Prostate gland (tissue), 2 donors: ENCODE measurements at regions not wholly inside any gene's neighbourhood (a gene's known extent, or its start where the extent isn't known, plus 50 kb on each side); places are given as distances from the start of the nearest gene placed in this dataset.

Source experiments
- POLR2A ChIP-seq: fragments of 450-650 bp; IDR thresholded peaks from one replicate; pipeline ENCODE4 v1.6.1; 2016; ENCODE audit warnings: antibody characterized with exemption, mild to moderate bottlenecking
- POLR2AphosphoS5 ChIP-seq: sonication (generic); formaldehyde crosslinking; IDR thresholded peaks from one replicate; pipeline ENCODE4 v1.6.1; 2017; ENCODE audit warnings: antibody characterized with exemption
- TF ChIP-seq, protein P1 (sequence below), 4 experiments: fragments of 200-600 bp in 2 of 4; fragments of 450-650 bp in 2 of 4; sonication (generic) in 2 of 4; IDR thresholded peaks; 1 replicate in 3 of 4; 2 replicates in 1 of 4; pipeline ENCODE4 v1.5.1; 2016 to 2019; ENCODE audit warnings: antibody characterized with exemption in 4 of 4, mild to moderate bottlenecking in 2 of 4, moderate library complexity in 2 of 4

DNA sequence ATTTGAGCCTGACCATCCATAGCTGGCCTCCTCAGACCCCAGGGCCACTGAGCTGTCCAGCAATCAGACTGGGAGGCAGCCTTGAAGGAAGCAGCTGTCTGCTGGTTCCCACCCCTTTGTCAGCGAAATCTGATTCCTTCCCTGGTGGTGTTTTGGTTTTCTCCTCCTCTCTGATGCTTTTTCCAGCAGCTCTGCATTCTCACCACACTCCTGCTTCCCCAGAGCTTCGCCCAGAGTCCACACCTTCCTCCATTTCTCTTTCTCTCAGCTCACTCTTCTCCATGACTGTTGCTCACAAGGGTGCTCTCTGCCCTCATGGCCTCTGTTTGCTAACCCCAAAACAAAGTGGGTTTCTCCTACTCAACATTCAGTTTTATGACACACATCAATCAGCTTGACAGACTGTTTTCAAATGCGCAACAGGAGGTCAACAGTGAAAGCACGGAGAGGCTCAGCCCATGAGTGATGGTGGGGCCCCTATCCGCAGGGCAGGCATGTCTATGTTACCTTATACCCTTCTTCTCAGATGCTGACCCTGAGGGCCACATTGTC lies 130.6 kb upstream of the MTNR1B start:
- TF ChIP-seq, protein P1, sequence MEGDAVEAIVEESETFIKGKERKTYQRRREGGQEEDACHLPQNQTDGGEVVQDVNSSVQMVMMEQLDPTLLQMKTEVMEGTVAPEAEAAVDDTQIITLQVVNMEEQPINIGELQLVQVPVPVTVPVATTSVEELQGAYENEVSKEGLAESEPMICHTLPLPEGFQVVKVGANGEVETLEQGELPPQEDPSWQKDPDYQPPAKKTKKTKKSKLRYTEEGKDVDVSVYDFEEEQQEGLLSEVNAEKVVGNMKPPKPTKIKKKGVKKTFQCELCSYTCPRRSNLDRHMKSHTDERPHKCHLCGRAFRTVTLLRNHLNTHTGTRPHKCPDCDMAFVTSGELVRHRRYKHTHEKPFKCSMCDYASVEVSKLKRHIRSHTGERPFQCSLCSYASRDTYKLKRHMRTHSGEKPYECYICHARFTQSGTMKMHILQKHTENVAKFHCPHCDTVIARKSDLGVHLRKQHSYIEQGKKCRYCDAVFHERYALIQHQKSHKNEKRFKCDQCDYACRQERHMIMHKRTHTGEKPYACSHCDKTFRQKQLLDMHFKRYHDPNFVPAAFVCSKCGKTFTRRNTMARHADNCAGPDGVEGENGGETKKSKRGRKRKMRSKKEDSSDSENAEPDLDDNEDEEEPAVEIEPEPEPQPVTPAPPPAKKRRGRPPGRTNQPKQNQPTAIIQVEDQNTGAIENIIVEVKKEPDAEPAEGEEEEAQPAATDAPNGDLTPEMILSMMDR (IDR thresholded peaks at IDR 0.05) = no peak
- TF ChIP-seq POLR2AphosphoS5 (no peak), POLR2A (no peak)
